ENCODE measurements at regions not wholly inside any gene's neighbourhood (a gene's known extent, or its start where the extent isn't known, plus 50 kb on each side); places are given as distances from the start of the nearest gene placed in this dataset.
"Not testable (repeated sequence)": the region's sequence is repeated elsewhere in the genome, so short reads cannot be mapped to it uniquely, and the experiment has no call there.

DNA sequence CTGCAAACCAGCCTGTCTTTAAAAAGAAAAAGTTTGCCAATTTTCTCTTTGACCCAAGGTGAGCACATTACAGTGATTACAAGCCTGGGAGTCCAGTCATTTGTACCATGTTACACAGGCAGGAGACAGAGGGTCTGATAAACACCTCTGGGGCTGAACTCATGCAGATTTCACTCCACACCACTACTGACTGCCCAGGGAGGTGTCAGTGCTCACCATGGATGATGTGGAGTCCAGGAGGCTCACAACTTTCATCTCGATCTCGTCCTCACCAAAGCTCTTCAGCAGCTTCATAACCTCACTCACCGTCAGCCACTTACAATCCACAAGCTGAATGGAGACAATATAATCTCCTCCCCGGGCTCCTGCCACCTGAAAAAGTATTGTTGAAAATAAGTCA is 302.4 kb downstream of the GOLGA6L6 start:
- not testable (repeated sequence) for DNase-seq (ENCODE audit: low spot score)

DNA sequence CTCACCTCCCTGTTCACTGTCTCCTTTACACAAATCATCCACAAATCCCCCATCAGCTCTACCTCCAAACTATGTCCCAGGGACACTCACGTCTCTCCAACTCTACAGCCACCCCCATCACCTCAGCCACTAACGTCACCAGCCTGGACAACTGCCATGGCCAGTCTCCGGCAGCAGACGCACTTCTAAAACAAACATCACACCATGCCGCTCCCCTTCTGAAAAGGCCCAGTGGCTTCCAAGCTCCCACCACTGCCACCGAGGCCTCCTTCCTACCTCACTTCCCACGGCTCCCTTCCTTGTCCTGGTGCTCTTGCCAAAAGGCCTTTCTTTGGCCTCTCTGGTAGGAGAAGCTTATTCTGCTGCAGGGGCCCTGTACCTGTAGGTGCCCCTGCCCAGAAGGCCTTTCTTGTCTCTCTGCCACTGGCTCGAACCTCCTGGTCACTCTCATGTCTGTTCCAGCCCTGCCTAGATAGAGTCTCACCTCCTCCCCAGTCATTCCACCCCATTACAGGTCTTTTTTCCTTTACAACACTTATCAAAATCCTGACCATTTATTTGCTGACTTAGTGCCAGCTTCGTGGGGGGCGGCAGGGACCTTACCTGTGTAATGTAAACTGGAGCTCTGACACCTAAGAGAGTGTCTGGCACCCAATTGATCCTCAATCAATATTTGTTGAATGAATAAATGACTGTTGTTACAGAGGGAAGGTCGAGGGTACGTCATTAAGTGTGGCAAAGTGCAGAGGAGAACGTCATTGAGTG is 304.2 kb downstream of the GOLGA6L6 start:
- DNase-seq (ENCODE audit: low spot score), result not testable (repeated sequence)

DNA sequence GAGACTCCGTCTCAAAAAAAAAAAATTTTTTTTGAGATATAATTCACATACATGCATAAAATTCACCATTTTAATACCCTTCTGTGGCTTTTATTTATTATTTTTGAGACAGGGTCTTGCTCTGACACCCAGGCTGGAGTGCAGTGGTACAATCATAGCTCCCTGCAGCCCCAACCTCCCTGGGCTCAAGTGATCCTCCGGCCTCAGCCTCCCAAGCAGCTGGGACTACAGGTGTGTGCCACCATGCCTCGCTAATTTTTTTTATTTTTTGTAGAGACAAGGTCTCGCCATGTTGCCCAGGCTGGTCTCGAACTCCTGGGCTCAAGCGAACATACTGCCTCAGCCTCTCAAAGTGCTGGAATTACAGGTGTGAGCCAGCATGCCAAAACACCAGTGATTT is 305.9 kb downstream of the GOLGA6L6 start:
- not testable (repeated sequence) for DNase-seq (ENCODE audit: low spot score)

DNA sequence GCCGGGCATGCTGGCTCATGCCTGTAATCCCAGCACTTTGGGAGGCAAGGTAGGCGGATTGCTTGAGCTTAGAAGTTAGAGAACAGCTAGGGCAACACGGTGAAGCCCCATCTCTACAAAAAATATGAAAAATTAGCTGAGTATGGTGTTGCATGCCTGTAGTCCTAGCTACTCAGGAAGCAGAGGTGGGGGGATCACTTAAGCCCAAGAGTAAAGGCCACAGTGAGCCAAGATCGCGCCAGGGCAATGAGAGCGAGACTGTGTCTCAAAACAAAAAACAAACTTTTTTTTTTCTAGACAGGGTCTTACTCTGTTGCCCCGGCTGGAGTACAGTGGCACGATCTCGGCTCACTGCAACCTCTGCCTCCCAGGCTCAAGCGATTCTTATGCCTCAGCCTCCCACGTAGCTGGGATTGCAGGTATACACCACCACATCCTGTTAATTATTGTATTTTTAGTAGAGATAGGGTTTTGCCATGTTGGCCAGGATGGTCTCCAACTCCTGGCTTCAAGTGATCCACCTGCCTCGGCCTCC is 307.5 kb downstream of the GOLGA6L6 start:
- DNase-seq (ENCODE audit: low spot score), result not testable (repeated sequence)

DNA sequence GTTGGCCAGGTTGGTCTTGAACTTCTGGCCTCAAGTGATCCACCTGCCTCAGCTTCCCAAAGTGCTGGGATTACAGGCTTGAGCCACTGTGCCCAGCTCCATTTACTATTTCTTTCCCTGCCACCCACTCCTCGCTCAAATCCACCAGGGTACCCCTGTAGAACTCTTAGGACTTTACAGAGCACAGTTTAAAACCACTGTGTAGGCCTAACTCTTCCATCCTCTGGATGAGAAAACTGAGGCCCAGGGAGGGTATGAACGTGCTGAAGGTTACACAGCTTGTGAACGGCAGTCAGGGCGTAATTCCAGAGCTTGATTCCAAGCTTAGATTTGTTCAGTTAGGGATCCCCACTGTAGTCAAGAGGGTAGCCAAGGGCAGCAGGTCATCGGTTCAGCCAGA is 309.1 kb downstream of the GOLGA6L6 start:
- not testable (repeated sequence) for DNase-seq (ENCODE audit: low spot score)

DNA sequence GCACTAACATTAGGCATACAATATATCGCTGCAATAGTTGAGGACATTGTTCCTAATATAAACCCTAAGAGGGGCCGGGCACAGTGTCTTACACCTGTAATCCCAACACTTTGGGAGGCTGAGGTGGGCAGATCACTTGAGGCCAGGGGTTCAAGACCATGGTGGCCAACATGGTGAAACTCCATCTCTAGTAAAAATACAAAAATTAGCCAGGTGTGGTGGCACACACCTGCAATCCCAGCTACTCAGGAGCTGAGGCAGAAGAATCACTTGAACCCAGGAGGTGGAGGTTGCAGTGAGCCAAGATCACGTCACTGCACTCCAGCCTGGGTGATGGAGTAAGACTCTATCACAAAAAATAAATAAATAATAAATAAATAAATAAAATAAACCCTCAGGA is 310.9 kb downstream of the GOLGA6L6 start:
- DNase-seq (ENCODE audit: low spot score), result not testable (repeated sequence)

DNA sequence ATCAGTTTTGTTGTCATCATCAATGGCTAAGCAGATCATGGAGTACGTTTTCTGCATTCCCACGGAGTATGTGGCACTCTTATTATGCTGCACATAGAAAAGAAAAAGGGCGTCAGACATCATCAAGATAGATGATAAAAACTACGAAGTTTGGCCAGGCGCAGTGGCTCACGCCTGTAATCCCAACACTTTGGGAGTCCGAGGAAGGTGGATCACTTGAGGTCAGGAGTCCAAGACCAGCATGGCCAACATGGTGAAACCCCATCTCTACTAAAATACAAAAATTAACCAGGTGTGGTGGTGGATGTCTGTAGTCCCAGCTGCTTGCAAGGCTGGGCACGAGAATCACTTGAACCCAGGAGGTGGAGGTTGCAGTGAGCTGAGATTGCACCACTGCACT is 312.8 kb downstream of the GOLGA6L6 start:
- DNase-seq (ENCODE audit: low spot score), result not testable (repeated sequence)

DNA sequence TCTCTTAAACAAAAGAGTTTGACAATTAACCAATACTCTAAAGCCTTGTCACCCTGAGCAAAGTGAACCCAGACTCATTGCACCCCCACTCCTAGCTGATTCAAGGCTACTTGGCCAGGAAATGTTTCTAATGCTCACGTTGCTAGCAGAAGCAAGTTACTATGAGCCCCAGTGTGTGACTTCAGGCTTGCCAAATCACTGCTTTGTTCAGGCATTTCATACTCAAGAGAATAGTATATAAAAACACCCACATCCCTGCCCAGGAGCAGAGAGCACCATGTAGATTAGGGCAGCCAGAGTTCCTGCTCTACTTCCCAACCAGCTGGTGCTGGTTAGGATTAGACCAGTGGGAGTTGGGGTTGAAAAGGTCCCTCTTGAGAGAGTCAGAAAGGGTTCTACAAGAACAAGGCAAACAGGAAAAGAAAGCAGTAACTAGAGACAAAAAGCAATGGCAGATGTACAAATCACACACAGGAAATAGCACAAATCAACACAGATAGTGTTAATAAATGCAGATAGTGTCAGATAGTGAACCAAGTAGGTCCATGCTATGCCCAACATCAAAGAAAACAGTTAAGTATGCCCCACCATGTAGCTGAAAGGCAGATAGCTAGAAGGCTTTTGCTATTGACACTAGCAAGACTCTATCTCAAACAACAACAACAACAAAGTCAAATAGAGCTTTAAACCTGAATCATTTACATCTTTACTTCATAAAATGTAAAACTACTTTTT is 314.3 kb downstream of the GOLGA6L6 start:
- not testable (repeated sequence) for DNase-seq (ENCODE audit: low spot score)

DNA sequence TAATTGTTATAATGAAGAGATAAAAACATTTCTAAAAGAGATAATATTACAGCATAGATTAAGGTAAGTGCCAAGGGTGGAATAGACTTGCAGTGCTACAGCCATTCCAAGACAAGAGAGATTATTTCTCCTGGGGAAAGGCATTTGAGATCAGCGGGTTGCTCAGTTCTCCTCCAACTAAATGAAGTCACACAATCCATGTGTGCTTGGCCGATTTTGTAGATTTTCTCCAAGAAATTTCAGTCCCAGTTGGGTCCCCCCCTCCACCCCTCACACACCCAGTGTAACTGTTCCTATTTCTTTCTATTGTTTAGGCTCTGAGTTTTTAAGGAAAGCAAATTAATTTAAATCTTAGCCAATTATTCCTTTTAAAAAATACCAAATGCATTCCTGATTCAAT is 315.1 kb downstream of the GOLGA6L6 start:
- DNase-seq (ENCODE audit: low spot score), result not testable (repeated sequence)

DNA sequence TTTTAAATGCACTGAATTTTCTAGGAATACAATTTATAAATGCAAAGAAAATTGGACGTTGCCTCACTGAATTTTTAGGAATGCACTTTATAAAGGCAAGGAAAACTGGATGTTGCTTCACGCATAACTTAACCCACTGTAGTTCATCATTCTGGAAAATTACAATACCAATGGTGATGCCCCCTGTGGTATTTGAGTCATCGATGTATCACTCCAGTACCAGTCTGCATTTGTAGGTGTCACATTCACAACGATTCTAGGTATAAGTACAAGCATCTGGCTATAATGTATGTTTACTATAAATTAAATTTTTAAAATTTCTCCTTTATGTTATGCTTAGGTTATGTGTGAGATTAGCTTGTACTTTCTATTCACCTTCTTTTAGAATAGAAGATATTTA is 320.5 kb downstream of the GOLGA6L6 start:
- not testable (repeated sequence) for DNase-seq (ENCODE audit: low spot score)

DNA sequence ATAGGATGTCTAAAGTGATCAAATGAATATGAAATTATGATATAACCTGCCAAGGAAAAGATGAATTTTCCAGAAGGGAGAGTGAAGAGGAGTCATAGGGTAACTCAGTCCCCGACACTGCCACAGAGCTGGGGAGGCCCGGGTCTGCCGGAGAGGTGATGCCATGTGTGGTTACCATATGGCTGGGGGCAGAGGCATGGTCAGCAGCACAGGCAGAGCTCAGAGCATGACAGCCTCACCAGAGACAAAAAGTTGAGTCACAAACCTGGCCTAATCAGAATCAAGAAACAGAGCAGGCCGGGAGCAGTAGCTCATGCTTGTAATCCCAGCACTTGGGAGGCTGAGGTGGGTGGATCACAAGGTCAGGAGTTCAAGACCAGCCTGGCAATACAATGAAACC is 322.4 kb downstream of the GOLGA6L6 start:
- not testable (repeated sequence) for DNase-seq (ENCODE audit: low spot score)

DNA sequence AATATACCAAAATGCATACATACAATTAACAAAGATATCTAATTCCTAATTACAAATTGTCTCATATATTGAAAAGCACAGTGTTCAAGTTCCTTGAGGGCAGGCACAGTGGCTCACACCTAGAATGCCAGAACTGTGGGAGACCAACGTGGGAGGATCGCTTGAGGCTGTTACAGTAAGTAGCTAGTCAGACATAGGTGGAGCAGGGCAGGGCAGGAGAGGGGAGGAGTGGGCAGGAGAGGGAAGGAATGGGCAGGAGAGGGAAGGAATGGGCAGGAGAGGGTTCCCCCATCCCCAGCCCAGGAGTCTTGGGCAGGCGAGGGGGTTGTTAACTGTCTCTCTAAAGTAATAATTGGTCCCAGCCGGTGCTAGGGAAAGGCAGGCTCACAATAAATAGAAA is 325.9 kb downstream of the GOLGA6L6 start:
- not testable (repeated sequence) for DNase-seq (ENCODE audit: low spot score)

DNA sequence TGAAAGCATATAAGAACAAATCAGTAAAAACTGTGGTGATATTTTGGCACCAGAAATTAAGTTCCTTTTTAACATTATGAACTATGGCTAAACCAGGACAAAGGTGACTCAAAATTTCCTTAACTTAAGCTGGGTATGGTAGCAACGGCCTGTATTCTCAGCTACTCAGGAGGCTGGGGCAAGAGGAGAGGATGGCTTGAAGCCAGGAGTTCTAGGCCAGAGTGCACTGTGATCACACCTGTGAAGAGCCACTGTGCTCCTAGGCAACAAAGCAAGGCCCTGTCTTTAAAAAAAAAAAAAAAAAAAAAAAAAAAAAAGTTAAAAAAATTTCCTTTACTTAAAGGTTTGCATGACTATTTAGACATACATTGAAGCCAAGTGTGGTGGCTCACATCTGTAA is 327.5 kb downstream of the GOLGA6L6 start:
- DNase-seq (ENCODE audit: low spot score), result not testable (repeated sequence)

DNA sequence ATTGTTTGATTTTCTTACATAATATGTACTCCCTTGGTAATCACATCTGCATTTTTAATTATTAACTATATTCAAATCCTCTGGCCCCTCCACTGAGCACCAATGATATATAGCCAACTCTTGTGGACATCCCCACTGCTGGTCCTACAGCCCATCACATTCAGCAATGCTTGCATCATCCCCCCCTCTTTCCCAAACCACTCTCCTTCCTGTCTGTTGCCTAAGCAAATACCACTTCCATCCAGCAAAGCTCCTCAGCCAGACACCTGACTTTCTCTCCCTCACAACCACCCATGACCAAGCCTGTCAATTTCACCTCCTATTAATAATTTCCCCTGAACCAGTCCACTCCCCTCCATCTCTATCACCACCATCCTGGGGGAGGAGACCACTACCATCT is 330.1 kb downstream of the GOLGA6L6 start:
- not testable (repeated sequence) for DNase-seq (ENCODE audit: low spot score)

DNA sequence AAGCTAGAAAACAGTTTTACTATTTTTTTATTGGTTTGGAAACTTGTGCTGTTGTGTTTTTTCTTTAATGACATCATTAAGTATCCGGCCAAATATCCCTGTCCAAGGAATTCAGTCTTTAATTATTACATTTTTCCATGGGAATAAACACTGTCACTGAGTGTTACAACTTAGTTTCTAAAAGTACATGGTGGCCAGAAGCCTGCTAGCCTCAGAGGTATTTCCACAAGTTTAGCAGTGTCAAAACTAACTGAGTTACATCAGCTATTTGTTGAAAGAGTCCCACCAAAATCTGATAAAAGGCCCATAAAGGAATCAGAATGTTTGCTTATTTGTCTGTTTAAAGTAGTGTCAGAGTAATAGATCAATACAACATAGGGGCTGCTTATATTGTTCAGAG is 331.6 kb downstream of the GOLGA6L6 start:
- not testable (repeated sequence) for DNase-seq (ENCODE audit: low spot score)

DNA sequence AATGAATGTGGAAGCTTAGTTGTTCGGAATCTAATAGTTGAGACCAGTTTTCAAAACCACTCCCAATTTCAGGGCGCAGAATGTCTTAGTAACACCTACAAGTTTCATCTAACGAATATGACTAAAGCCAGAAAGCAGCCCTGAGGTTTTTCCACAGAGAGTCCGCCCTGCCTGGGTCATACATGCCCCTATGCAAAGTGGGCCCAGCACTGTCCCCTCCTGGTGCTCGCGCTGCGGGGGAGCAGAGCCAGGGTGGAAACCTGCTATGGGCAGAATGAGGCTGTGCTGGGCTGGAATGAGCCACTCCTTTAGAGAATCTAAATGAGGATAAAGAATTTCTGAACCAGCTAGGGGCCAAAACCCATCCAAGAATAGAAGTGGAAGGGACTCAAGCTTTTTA is 334.0 kb downstream of the GOLGA6L6 start:
- DNase-seq (ENCODE audit: low spot score), result not testable (repeated sequence)

DNA sequence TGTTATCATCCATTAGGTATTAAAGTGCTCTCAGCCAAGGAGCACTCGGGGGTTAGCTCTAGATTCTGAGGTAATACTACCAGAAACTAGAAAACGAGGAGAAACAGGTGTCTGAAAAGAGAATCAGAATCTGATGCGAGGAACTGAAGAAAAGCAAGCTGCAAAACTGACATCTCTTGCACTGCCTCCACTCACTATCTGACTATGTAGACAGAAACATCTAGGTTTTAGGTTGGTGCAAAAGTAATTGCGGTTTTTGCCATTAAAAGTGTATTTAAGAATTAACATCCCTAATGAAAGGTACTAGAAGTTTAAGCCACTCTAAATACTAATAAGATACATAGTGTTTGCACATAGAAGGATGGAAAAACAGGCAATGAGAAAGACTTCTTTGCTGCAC is 334.4 kb downstream of the GOLGA6L6 start:
- not testable (repeated sequence) for DNase-seq (ENCODE audit: low spot score)

DNA sequence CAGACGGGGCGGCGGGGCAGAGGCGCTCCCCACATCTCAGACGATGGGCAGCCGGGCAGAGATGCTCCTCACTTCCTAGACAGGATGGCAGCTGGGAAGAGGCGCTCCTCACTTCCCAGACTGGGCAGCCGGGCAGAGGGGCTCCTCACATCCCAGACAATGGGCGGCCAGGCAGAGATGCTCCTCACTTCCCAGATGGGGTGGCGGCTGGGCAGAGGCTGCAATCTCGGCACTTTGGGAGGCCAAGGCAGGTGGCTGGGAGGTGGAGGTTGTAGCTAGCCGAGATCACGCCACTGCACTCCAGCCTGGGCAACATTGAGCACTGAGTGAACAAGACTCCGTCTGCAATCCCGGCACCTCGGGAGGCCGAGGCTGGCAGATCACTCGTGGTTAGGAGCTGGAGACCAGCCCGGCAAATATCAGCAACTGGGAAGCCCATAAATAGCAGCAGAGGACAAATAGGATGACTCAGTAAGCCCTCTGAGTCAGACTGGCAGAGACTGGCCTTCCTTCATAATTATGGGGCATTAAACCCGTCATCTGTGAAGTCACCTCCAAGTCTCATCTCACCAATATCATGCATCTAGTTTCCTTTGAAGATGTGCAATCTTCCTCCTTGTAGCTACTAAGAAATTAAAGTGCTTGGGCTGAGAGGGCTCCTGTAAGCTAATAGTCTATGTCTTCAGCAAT is 337.3 kb downstream of the GOLGA6L6 start:
- DNase-seq (ENCODE audit: low spot score), result not testable (repeated sequence)

DNA sequence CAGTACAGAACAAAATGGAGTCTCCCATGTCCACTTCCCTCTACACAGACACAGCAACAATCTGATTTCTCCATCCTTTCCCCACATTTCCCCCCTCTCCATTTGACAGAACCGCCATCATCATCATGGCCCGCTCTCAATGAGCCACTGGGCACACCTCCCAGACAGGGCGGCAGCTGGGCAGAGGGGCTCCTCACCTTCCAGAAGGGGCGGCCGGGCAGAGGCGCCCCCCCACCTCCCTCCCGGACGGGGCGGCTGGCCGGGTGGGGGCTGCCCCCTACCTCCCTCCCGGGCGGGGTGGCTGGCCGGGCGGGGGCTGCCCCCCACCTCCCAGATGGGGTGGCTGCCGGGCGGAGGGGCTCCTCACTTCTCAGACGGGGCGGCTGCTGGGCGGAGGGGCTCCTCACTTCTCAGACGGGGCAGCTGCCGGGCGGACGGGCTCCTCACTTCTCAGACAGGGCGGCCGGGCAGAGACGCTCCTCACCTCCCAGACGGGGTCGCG is 337.9 kb downstream of the GOLGA6L6 start:
- not testable (repeated sequence) for DNase-seq (ENCODE audit: low spot score)

DNA sequence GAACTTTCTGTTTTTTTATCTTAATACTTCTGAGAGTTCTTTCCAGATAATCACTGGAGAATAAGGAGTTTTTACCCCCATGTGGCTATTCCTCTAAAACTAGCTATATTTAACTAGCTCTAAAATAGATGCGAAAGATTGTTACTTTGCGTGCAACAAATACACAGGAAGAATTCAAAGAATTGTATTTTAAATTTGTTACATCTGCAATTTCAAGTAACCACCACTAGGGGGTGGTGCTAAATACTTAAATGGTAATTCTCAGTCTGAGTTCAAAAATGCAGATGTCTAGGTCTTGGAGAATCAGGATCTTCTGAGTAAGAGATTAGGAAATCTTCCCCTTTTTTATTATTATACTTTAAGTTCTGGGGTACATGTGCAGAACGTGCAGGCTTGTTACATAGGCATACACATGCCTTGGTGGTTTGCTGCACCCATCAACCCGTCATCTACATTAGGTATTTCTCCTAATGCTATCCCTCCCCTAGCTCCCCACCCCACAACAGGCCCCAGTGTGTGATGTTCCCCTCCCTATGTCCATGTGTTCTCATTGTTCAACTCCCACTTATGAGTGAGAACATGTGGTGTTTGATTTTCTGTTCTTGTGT is 346.9 kb downstream of the GOLGA6L6 start:
- DNase-seq (ENCODE audit: low spot score), result not testable (repeated sequence)

Measured in HT-29 (cell line).